ENCODE measurements at regions not wholly inside any gene's neighbourhood (a gene's known extent, or its start where the extent isn't known, plus 50 kb on each side); places are given as distances from the start of the nearest gene placed in this dataset.

DNA sequence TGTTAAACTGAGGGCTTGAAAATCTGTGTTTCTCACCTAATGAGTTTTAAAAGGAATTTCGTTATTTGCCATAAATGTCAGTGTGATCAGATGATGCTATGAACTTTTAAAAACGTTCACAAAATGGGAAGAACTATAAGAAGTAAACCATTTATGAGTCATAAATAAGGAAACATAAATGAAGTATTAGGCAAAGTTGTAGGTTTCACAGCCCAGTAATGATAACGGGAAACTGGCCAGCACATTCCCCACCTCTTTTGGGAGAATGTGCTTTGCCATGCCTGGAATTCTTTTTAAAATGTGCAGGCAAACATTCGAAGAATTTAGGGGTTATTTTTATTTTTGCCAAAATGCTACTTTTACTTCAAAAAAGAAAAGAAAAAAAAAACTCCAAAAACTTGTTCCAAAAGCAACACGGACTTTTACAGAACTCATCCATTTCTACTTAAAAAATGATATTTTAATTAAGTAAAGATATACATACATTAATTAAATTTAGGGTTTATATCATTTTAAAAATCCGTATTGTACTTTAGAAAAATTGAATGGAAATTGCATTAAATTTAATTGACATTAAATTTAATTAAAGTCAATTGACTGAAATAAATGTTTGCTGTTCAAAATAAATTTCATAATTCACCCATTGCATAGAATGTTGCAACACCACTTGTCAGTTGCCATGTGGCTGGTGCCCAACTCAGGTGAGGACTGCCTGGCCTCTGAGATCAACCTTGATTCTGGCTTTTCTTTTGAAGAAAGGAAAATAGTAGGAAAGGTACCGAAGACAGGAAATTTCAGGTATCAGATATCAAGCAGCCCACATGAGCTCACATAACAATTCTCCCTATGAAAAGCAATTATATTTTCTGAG is 1198.5 kb downstream of the EFNB2 start:
- TF ChIP-seq, protein P1, sequence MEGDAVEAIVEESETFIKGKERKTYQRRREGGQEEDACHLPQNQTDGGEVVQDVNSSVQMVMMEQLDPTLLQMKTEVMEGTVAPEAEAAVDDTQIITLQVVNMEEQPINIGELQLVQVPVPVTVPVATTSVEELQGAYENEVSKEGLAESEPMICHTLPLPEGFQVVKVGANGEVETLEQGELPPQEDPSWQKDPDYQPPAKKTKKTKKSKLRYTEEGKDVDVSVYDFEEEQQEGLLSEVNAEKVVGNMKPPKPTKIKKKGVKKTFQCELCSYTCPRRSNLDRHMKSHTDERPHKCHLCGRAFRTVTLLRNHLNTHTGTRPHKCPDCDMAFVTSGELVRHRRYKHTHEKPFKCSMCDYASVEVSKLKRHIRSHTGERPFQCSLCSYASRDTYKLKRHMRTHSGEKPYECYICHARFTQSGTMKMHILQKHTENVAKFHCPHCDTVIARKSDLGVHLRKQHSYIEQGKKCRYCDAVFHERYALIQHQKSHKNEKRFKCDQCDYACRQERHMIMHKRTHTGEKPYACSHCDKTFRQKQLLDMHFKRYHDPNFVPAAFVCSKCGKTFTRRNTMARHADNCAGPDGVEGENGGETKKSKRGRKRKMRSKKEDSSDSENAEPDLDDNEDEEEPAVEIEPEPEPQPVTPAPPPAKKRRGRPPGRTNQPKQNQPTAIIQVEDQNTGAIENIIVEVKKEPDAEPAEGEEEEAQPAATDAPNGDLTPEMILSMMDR (IDR thresholded peaks at IDR 0.05) = no peak
- no peak for TF ChIP-seq POLR2A (IDR thresholded peaks at IDR 0.05; ENCODE audit: low read depth)

Measured in esophagus muscularis mucosa (tissue), 3 donors.